ENCODE measurements at regions not wholly inside any gene's neighbourhood (a gene's known extent, or its start where the extent isn't known, plus 50 kb on each side); places are given as distances from the start of the nearest gene placed in this dataset.

DNA sequence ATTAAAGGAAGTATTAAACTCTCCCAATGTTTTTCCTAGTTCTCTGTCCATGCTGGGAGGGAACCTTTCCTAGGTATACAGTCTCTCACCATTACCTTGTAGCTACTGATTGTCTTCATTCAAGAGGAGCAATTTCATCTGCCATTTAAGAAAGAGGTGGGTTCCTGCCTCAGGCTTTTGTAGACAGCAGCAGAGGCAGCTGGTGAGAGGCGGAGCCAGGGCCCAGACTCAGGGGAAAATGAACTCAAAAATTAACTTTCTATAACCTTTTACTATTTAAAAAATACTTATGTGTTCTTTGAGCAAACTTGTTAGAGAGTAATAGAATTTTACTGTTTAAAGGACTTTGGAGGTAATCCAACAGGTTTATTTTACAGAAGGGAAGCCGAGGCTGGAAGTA is 133.0 kb downstream of the SNX19 start:
- no peaks in the 10 kb centered on the region for H3K36me3 ChIP-seq (ENCODE audit: insufficient read depth, low read length)
- no peaks in the 10 kb centered on the region for H3K9me3 ChIP-seq (ENCODE audit: low read depth, low read length)
- DNase-seq (ENCODE audit: low read depth, low spot score): no peak
- peak overlapping the region; percentile 84 for H3K27ac ChIP-seq
- no peak for TF ChIP-seq EZH2 (IDR thresholded peaks at IDR 0.05)
- TF ChIP-seq POLR2AphosphoS5 (IDR thresholded peaks at IDR 0.05; ENCODE audit: borderline replicate concordance, low read depth, low read length): no peak
- TF ChIP-seq FOXP2 (optimal IDR thresholded peaks at IDR 0.05; ENCODE audit: control extremely low read depth, extremely low read length, insufficient read depth): no peak
- peak overlapping the region; percentile 71 for H3K4me3 ChIP-seq
- H3K9ac ChIP-seq (ENCODE audit: insufficient read length): peak overlapping the region; percentile 59

DNA sequence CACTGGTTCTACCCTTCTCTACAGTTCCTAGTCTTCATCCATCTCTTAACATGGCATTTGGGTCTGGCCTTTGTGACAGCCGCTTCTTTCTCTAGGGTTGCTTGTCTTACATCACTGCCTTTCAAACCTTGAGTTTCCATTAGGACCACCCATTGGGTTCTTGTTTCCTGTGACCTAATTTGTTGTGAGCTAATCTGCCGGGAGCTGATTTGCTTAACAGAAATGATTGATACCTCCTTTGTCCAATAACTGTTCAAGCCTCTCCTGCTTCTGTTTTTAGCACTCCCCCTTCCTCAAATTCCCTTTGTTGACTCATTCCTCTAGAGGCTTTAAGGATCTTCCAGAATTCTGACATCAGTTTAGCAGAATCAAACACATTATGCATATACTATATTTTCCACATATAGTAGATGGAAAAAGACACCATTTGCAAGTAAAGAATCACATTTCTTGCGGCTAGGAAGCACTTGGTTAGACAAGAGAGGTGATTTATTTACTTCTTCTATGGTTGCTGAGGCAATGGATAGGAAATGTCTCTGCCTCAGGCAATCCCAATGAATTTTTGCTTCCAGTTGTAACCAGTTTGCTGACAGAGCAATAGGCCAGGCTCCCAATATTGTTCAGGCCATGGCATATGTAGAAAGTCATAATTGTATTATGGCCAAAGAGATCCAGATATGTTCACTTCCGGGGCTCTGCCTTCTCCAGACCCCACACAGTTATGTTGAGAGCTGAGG is 130.7 kb downstream of the SNX19 start:
- peak; percentile 90 for DNase-seq (ENCODE audit: low read depth, low spot score)
- TF ChIP-seq POLR2AphosphoS5 (IDR thresholded peaks at IDR 0.05; ENCODE audit: borderline replicate concordance, low read depth, low read length) (no peak), FOXP2 (optimal IDR thresholded peaks at IDR 0.05; ENCODE audit: control extremely low read depth, extremely low read length, insufficient read depth) (no peak), EZH2 (IDR thresholded peaks at IDR 0.05) (no peak)
- Histone ChIP-seq H3K9me3 (ENCODE audit: low read depth, low read length) (no peaks in the 10 kb centered on the region), H3K4me3 (peak overlapping the region; percentile 52), H3K9ac (ENCODE audit: insufficient read length) (peak overlapping the region; percentile 23), H3K36me3 (ENCODE audit: insufficient read depth, low read length) (no peaks in the 10 kb centered on the region), H3K27ac (peak overlapping the region; percentile 94)

DNA sequence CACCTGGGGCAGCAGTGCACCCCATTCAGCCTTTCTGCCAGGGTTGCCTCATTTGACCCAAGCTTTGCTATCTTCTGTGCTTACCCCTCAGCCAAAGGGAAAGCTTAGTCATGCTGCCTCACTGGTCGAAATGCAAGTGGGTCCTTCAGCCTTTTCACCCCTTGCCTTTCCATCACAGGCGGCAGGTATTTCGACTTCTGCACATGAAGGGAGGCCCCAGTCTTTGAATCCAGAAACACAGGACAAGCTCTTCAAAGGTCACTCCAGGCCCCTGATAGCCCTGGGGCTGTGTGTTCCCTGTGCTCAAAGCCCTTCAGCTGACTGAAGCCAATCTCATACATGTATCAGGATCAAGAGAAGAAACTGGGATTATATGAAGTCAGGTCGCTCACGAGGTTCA is 129.7 kb downstream of the SNX19 start:
- Histone ChIP-seq H3K9me3 (ENCODE audit: low read depth, low read length) (no peaks in the 10 kb centered on the region), H3K9ac (ENCODE audit: insufficient read length) (peak overlapping the region; percentile 23), H3K36me3 (ENCODE audit: insufficient read depth, low read length) (no peaks in the 10 kb centered on the region), H3K27ac (peak overlapping the region; percentile 94), H3K4me3 (no peak overlapping the region)
- no peak for DNase-seq (ENCODE audit: low read depth, low spot score)
- no peak for TF ChIP-seq POLR2AphosphoS5 (IDR thresholded peaks at IDR 0.05; ENCODE audit: borderline replicate concordance, low read depth, low read length)
- no peak for TF ChIP-seq EZH2 (IDR thresholded peaks at IDR 0.05)
- no peak for TF ChIP-seq FOXP2 (optimal IDR thresholded peaks at IDR 0.05; ENCODE audit: control extremely low read depth, extremely low read length, insufficient read depth)

DNA sequence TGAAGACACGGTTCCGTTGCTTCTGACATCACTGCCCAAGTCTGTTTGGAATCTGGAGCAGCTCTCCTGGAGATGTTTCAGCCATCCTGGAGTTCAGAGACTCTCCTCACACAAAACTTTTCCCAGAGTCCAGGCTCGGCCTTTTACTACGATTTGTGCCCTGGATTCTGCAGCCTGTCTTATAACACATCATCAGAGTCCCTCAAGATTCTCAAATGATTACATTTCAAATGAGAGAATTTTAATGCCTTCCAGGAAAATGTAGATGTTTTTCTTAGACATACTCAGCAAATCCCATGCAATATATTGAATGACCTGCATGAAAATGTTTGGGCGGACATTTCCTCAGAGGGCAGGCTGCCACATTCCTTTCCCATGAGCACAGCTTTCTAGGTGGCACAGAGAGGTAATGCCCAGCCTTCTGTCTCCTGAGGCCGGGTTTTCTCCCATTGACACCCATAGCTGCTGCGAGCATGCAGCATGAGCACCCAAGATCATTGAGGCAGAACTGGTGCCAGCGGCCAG is 129.1 kb downstream of the SNX19 start:
- Histone ChIP-seq H3K27ac (no peak overlapping the region), H3K4me3 (no peak overlapping the region), H3K9ac (ENCODE audit: insufficient read length) (no peak overlapping the region), H3K36me3 (ENCODE audit: insufficient read depth, low read length) (no peaks in the 10 kb centered on the region), H3K9me3 (ENCODE audit: low read depth, low read length) (no peaks in the 10 kb centered on the region)
- TF ChIP-seq EZH2 (IDR thresholded peaks at IDR 0.05): no peak
- no peak for TF ChIP-seq POLR2AphosphoS5 (IDR thresholded peaks at IDR 0.05; ENCODE audit: borderline replicate concordance, low read depth, low read length)
- no peak for TF ChIP-seq FOXP2 (optimal IDR thresholded peaks at IDR 0.05; ENCODE audit: control extremely low read depth, extremely low read length, insufficient read depth)
- DNase-seq (ENCODE audit: low read depth, low spot score): no peak

DNA sequence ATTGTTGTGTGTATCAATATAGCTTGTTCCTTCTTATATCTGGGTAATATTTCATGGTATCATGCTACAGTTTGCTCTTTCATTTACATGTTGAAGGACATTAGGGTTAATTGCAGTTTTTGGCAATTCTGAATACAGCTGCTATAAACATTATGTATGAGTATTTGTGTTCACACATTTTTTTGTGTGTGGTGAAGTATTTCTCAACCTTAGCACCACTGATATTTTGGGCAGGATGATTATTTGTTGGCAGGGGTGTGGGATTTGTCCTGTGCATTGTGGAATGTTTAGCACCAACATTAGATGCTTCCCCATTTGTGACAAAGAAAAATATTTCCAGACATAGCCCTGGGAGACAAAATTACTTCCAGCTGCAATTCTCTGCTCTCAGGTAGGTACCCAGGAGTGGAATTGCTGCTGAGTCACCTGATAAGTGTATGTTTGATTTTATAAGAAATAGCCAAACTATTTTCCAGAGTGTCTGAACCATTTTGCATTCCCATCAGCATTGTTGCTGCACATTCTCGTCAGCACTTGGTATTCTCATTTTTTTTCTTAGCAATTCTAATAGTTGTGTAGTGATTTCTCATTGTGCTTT is 128.2 kb downstream of the SNX19 start:
- Histone ChIP-seq H3K36me3 (ENCODE audit: insufficient read depth, low read length) (no peaks in the 10 kb centered on the region), H3K4me3 (no peak overlapping the region), H3K9ac (ENCODE audit: insufficient read length) (no peak overlapping the region), H3K9me3 (ENCODE audit: low read depth, low read length) (no peaks in the 10 kb centered on the region), H3K27ac (no peak overlapping the region)
- DNase-seq (ENCODE audit: low read depth, low spot score): no peak
- no peak for TF ChIP-seq POLR2AphosphoS5 (IDR thresholded peaks at IDR 0.05; ENCODE audit: borderline replicate concordance, low read depth, low read length)
- TF ChIP-seq FOXP2 (optimal IDR thresholded peaks at IDR 0.05; ENCODE audit: control extremely low read depth, extremely low read length, insufficient read depth): no peak

DNA sequence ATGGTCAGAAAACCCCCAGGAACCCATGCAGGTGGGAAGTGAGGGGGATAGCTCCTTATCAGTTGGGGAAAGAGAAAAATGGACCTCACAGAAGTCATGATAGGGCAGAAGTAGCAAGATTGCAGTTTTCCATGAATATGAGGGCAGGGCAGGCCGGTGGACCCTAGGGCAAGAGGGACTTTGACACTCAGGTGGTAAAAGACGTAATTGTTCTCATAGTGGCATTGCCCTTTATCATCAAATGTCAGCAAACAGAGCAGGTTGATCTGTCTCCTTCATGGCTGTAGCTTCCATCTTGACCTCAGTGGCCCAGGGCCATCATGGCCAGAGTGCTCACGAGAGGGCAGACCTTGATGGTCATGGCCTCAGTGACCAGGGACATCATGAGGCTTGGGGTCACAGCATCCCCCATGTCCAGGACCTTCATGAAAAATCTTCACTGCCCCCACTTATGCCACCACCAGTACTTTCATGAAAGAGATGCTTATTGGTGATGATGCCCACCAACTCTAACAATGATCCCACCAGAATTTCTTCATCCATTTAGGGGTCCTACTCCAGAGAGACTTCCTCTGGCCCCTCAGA is 127.1 kb downstream of the SNX19 start:
- H3K9ac ChIP-seq (ENCODE audit: insufficient read length): no peak overlapping the region
- no peak overlapping the region for H3K27ac ChIP-seq
- TF ChIP-seq EZH2 (IDR thresholded peaks at IDR 0.05): no peak
- TF ChIP-seq POLR2AphosphoS5 (IDR thresholded peaks at IDR 0.05; ENCODE audit: borderline replicate concordance, low read depth, low read length): no peak
- no peak for TF ChIP-seq FOXP2 (optimal IDR thresholded peaks at IDR 0.05; ENCODE audit: control extremely low read depth, extremely low read length, insufficient read depth)
- no peak overlapping the region for H3K4me3 ChIP-seq
- no peak for DNase-seq (ENCODE audit: low read depth, low spot score)
- no peaks in the 10 kb centered on the region for H3K36me3 ChIP-seq (ENCODE audit: insufficient read depth, low read length)
- H3K9me3 ChIP-seq (ENCODE audit: low read depth, low read length): no peaks in the 10 kb centered on the region

GRCh38 chr11:130790689-130791088 is 125.6 kb downstream of the SNX19 start:
- no peak overlapping the region for H3K4me3 ChIP-seq

GRCh38 chr11:130792772-130793171 is 123.5 kb downstream of the SNX19 start:
- Histone ChIP-seq H3K36me3 (ENCODE audit: insufficient read depth, low read length) (no peaks in the 10 kb centered on the region), H3K27ac (no peak overlapping the region), H3K4me3 (no peak overlapping the region), H3K9me3 (ENCODE audit: low read depth, low read length) (no peaks in the 10 kb centered on the region), H3K9ac (ENCODE audit: insufficient read length) (no peak overlapping the region)
- DNase-seq (ENCODE audit: low read depth, low spot score): no peak
- TF ChIP-seq FOXP2 (optimal IDR thresholded peaks at IDR 0.05; ENCODE audit: control extremely low read depth, extremely low read length, insufficient read depth) (no peak), POLR2AphosphoS5 (IDR thresholded peaks at IDR 0.05; ENCODE audit: borderline replicate concordance, low read depth, low read length) (no peak), EZH2 (IDR thresholded peaks at IDR 0.05) (no peak)

More at GRCh38 chr11:130790689-130791088, 125.6 kb downstream of the SNX19 start:
- TF ChIP-seq FOXP2 (optimal IDR thresholded peaks at IDR 0.05; ENCODE audit: control extremely low read depth, extremely low read length, insufficient read depth) (no peak), POLR2AphosphoS5 (IDR thresholded peaks at IDR 0.05; ENCODE audit: borderline replicate concordance, low read depth, low read length) (no peak), EZH2 (IDR thresholded peaks at IDR 0.05) (no peak)
- DNase-seq (ENCODE audit: low read depth, low spot score): no peak
- Histone ChIP-seq H3K27ac (no peak overlapping the region), H3K9ac (ENCODE audit: insufficient read length) (no peak overlapping the region), H3K36me3 (ENCODE audit: insufficient read depth, low read length) (no peaks in the 10 kb centered on the region), H3K9me3 (ENCODE audit: low read depth, low read length) (no peaks in the 10 kb centered on the region)
